H9 (cell line): ENCODE measurements at regions not wholly inside any gene's neighbourhood (a gene's known extent, or its start where the extent isn't known, plus 50 kb on each side); places are given as distances from the start of the nearest gene placed in this dataset.
"Not testable (repeated sequence)": the region's sequence is repeated elsewhere in the genome, so short reads cannot be mapped to it uniquely, and the experiment has no call there.

Source experiments
- DNase-seq: peaks from one replicate; pipeline ENCODE4 v3.0.0-alpha.2; 2017
- H2AFZ ChIP-seq: one replicate; pipeline ENCODE4 v1.6.1; 2013; ENCODE audit warnings: mild to moderate bottlenecking, low read length, control low read depth, moderate library complexity
- H2AK5ac ChIP-seq: 2 replicates; pipeline ENCODE4 v1.6.1; 2013; ENCODE audit warnings: low read length, control low read depth, mixed read lengths; ENCODE audit not compliant: insufficient read length
- H2BK120ac ChIP-seq: one replicate; pipeline ENCODE4 v1.6.1; 2013; ENCODE audit warnings: low read depth, mild to moderate bottlenecking, low read length, control low read depth, inconsistent platforms; ENCODE audit not compliant: poor library complexity, severe bottlenecking
- H2BK12ac ChIP-seq: 2 replicates; pipeline ENCODE4 v1.6.1; 2013; ENCODE audit warnings: low read length, control low read depth, mixed read lengths, low read depth; ENCODE audit not compliant: insufficient read length
- H2BK15ac ChIP-seq: 2 replicates; pipeline ENCODE4 v1.6.1; 2013; ENCODE audit warnings: low read depth, low read length, control low read depth
- H2BK20ac ChIP-seq: one replicate; pipeline ENCODE4 v1.6.1; 2013; ENCODE audit warnings: low read depth, mild to moderate bottlenecking, low read length, control low read depth, inconsistent platforms; ENCODE audit not compliant: poor library complexity, severe bottlenecking
- H2BK5ac ChIP-seq: 2 replicates; pipeline ENCODE4 v1.6.1; 2013; ENCODE audit warnings: low read length, control low read depth, mixed read lengths; ENCODE audit not compliant: insufficient read length
- H3K14ac ChIP-seq: 2 replicates; pipeline ENCODE4 v1.6.1; 2013; ENCODE audit warnings: low read length, control low read depth; ENCODE audit not compliant: insufficient read depth
- H3K18ac ChIP-seq: 2 replicates; pipeline ENCODE4 v1.6.1; 2013; ENCODE audit warnings: low read depth, mild to moderate bottlenecking, mixed read lengths, low read length, control low read depth; ENCODE audit not compliant: insufficient read length
- H3K23ac ChIP-seq: 2 replicates; pipeline ENCODE4 v1.6.1; 2013; ENCODE audit warnings: low read length, control low read depth, mixed read lengths, low read depth; ENCODE audit not compliant: insufficient read length
- H3K23me2 ChIP-seq: 2 replicates; pipeline ENCODE4 v1.6.1; 2013; ENCODE audit warnings: low read depth, mild to moderate bottlenecking, mixed read lengths, low read length, control low read depth; ENCODE audit not compliant: insufficient read length, poor library complexity, severe bottlenecking
- H3K27ac ChIP-seq: 2 replicates; pipeline ENCODE4 v1.5.1; 2013; ENCODE audit warnings: low read length, control low read depth, mixed read lengths, low read depth; ENCODE audit not compliant: insufficient read length
- H3K27me3 ChIP-seq: 2 replicates; pipeline ENCODE4 v1.6.1; 2013; ENCODE audit warnings: low read length, control low read depth, inconsistent platforms; ENCODE audit not compliant: insufficient read depth
- H3K4ac ChIP-seq: 2 replicates; pipeline ENCODE4 v1.6.1; 2013; ENCODE audit warnings: low read depth, mild to moderate bottlenecking, control low read depth, inconsistent platforms, low read length, moderate library complexity
- H3K4me1 ChIP-seq: 2 replicates; pipeline ENCODE4 v1.6.1; 2013; ENCODE audit warnings: low read length, control low read depth, inconsistent platforms; ENCODE audit not compliant: insufficient read depth
- H3K4me2 ChIP-seq: 2 replicates; pipeline ENCODE4 v1.6.1; 2013; ENCODE audit warnings: low read length, control low read depth, mixed read lengths; ENCODE audit not compliant: insufficient read length, insufficient read depth
- H3K56ac ChIP-seq: 2 replicates; pipeline ENCODE4 v1.6.1; 2013; ENCODE audit warnings: low read depth, mild to moderate bottlenecking, mixed read lengths, low read length, control low read depth; ENCODE audit not compliant: insufficient read length
- H3K79me1 ChIP-seq: 2 replicates; pipeline ENCODE4 v1.6.1; 2013; ENCODE audit warnings: low read depth, mild to moderate bottlenecking, moderate library complexity, low read length, control low read depth, inconsistent platforms; ENCODE audit not compliant: insufficient read depth, poor library complexity, severe bottlenecking
- H3K79me2 ChIP-seq: 2 replicates; pipeline ENCODE4 v1.6.1; 2013; ENCODE audit warnings: low read length, control low read depth, inconsistent platforms; ENCODE audit not compliant: insufficient read depth
- H3K9ac ChIP-seq: 2 replicates; pipeline ENCODE4 v1.6.1; 2013; ENCODE audit warnings: low read length, control low read depth, mixed read lengths; ENCODE audit not compliant: insufficient read length; ENCODE audit errors: extremely low read depth
- H3K9me3 ChIP-seq: one replicate; pipeline ENCODE4 v1.6.1; 2013; ENCODE audit warnings: low read depth, low read length, inconsistent platforms; ENCODE audit not compliant: control insufficient read depth
- H3T11ph ChIP-seq: one replicate; pipeline ENCODE4 v1.6.1; 2013; ENCODE audit warnings: mild to moderate bottlenecking, low read length, control low read depth, inconsistent platforms
- H4K20me1 ChIP-seq: one replicate; pipeline ENCODE4 v1.6.1; 2013; ENCODE audit not compliant: control insufficient read depth, insufficient read length, insufficient read depth
- H4K5ac ChIP-seq: 2 replicates; pipeline ENCODE4 v1.6.1; 2013; ENCODE audit warnings: low read depth, mild to moderate bottlenecking, mixed read lengths, low read length, control low read depth; ENCODE audit not compliant: insufficient read length
- H4K8ac ChIP-seq: replicated peaks from 2 replicates; pipeline ENCODE4 v1.6.1; 2013; ENCODE audit warnings: low read length, control low read depth, mixed read lengths, low read depth; ENCODE audit not compliant: insufficient read length
- H4K91ac ChIP-seq: 2 replicates; pipeline ENCODE4 v1.6.1; 2013; ENCODE audit warnings: low read depth, mild to moderate bottlenecking, moderate library complexity, mixed read lengths, low read length, control low read depth; ENCODE audit not compliant: insufficient read length
- H3K27ac Mint-ChIP-seq, 3 experiments: 2 replicates in 2 of 3; 3 replicates in 1 of 3; pipeline ENCODE4 v1.8.0; 2020 to 2021; ENCODE audit warnings: mixed read lengths in 3 of 3, mild to moderate bottlenecking in 1 of 3, moderate library complexity in 1 of 3
- H3K27me3 Mint-ChIP-seq: 2 replicates; pipeline ENCODE4 v1.8.0; 2021; ENCODE audit warnings: low read depth, mild to moderate bottlenecking, moderate library complexity, mixed read lengths
- H3K36me3 Mint-ChIP-seq, 3 experiments: 2 replicates in 2 of 3; 3 replicates in 1 of 3; pipeline ENCODE4 v1.8.0; 2020 to 2021; ENCODE audit warnings: low read depth in 3 of 3, mixed read lengths in 3 of 3; ENCODE audit not compliant: insufficient read depth in 1 of 3
- H3K4me1 Mint-ChIP-seq, 2 experiments: 2 replicates each; pipeline ENCODE4 v1.8.0; 2020; ENCODE audit warnings: mixed read lengths in 2 of 2
- H3K4me3 Mint-ChIP-seq, 2 experiments: 2 replicates in 1 of 2; 3 replicates in 1 of 2; pipeline ENCODE4 v1.8.0; 2020 to 2021; ENCODE audit warnings: mild to moderate bottlenecking in 2 of 2, mixed read lengths in 2 of 2, moderate library complexity in 1 of 2
- H3K9me3 Mint-ChIP-seq, 2 experiments: 2 replicates in 1 of 2; 3 replicates in 1 of 2; pipeline ENCODE4 v1.8.0; 2020; ENCODE audit warnings: mild to moderate bottlenecking in 2 of 2, mixed read lengths in 2 of 2, moderate library complexity in 1 of 2
- WGBS: extraction: QIAGEN DNeasy Blood & Tissue Kit; methylation state at CpG from one replicate; pipeline ENCODE4 v1.1.7; 2013; ENCODE audit warnings: missing lambda C conversion rate, low lambda C conversion rate, mixed read lengths; ENCODE audit not compliant: insufficient read length; ENCODE audit errors: extremely low coverage; 5-methylcytosine and 5-hydroxymethylcytosine counted together

- not testable (repeated sequence) for H4K8ac ChIP-seq, H3K27me3 ChIP-seq, DNase-seq, H2BK15ac ChIP-seq, H3K4me3 Mint-ChIP-seq, H3K23me2 ChIP-seq, H2AK5ac ChIP-seq, H3K27ac ChIP-seq, H3K79me2 ChIP-seq, H3K23ac ChIP-seq, H3K9me3 Mint-ChIP-seq, H3K9ac ChIP-seq, H2AFZ ChIP-seq, H3K27ac Mint-ChIP-seq, H3K4me2 ChIP-seq, H3K79me1 ChIP-seq, H2BK12ac ChIP-seq, H3K27me3 Mint-ChIP-seq, H3K4me1 Mint-ChIP-seq, H3K9me3 ChIP-seq, H2BK120ac ChIP-seq, H2BK5ac ChIP-seq, H2BK20ac ChIP-seq, H3K36me3 Mint-ChIP-seq, H3K4ac ChIP-seq, H4K91ac ChIP-seq, H3K18ac ChIP-seq, H3T11ph ChIP-seq, H3K4me1 ChIP-seq, H3K56ac ChIP-seq, H4K20me1 ChIP-seq, H4K5ac ChIP-seq, H3K14ac ChIP-seq
- WGBS: no CpG with 5 or more reads among the region's 7 CpGs
These were observed 153.3 kb upstream of the PLGLB2 start for GRCh38 chr2:87594611-87594992.

- not testable (repeated sequence) for H4K20me1 ChIP-seq, H3K9me3 ChIP-seq, H3K79me2 ChIP-seq, H3K4ac ChIP-seq, H2BK15ac ChIP-seq, H4K91ac ChIP-seq, H2BK12ac ChIP-seq, H3K4me1 ChIP-seq, H3K14ac ChIP-seq, H4K5ac ChIP-seq, H3K27me3 Mint-ChIP-seq, DNase-seq, H2AFZ ChIP-seq, H3K27ac Mint-ChIP-seq, H3T11ph ChIP-seq, H3K23ac ChIP-seq, H3K18ac ChIP-seq, H3K56ac ChIP-seq, H2BK20ac ChIP-seq, H3K79me1 ChIP-seq, H3K9me3 Mint-ChIP-seq, H3K23me2 ChIP-seq, H2BK5ac ChIP-seq, H3K4me1 Mint-ChIP-seq, H3K27me3 ChIP-seq, H3K27ac ChIP-seq, H3K4me3 Mint-ChIP-seq, H3K9ac ChIP-seq, H3K4me2 ChIP-seq, H2AK5ac ChIP-seq, H4K8ac ChIP-seq, H2BK120ac ChIP-seq, H3K36me3 Mint-ChIP-seq
- WGBS: no CpG with 5 or more reads among the region's 6 CpGs
These were observed 152.9 kb upstream of the PLGLB2 start for GRCh38 chr2:87595017-87595416.

DNA sequence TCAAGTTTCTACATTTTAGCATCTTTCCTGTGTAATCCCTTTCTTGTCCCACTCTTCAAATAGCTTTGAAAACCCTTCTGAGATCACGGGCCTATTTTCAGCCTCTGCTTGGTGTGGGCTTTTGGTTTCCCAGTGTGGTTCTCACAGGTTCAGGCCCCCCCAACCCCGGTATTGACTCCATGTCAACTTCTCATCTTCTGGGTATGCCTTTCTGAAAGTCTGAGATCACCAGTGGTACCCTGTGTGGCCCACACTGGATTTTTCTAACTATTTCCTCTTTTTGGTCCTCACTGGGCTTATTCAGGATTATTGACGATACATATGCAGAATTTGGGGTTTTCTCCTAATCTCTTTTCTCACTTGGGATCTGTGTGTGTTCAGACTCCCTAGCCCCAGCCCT lies 146.9 kb upstream of the PLGLB2 start:
- H2BK5ac ChIP-seq, H2BK12ac ChIP-seq, H3K18ac ChIP-seq, H3K79me1 ChIP-seq, H4K91ac ChIP-seq, H4K20me1 ChIP-seq, H3K4me1 Mint-ChIP-seq, H3K4ac ChIP-seq, H4K5ac ChIP-seq, H2AK5ac ChIP-seq, H3K27me3 Mint-ChIP-seq, H3K27ac ChIP-seq, H2BK120ac ChIP-seq, H3K27me3 ChIP-seq, H3K9ac ChIP-seq, H3K23me2 ChIP-seq, DNase-seq, H4K8ac ChIP-seq, H2BK20ac ChIP-seq, H2AFZ ChIP-seq, H3K36me3 Mint-ChIP-seq, H3K4me3 Mint-ChIP-seq, H3K79me2 ChIP-seq, H3K23ac ChIP-seq, H3K4me1 ChIP-seq, H3K27ac Mint-ChIP-seq, H3K56ac ChIP-seq, H3T11ph ChIP-seq, H3K9me3 ChIP-seq, H3K4me2 ChIP-seq, H2BK15ac ChIP-seq, H3K14ac ChIP-seq, H3K9me3 Mint-ChIP-seq: not testable (repeated sequence)
- no CpG with 5 or more reads among the region's 3 CpGs for whole genome bisulfite sequencing
